ENCODE measurements at regions not wholly inside any gene's neighbourhood (a gene's known extent, or its start where the extent isn't known, plus 50 kb on each side); places are given as distances from the start of the nearest gene placed in this dataset.

- Histone ChIP-seq H3K4me1 (ENCODE audit: insufficient read depth, low read length, poor library complexity, severe bottlenecking) (peaks cover 21% of the 10 kb centered on the region), H3K4me3 (ENCODE audit: low read depth, low read length, poor library complexity, severe bottlenecking) (peak overlapping the region; percentile 87), H3K36me3 (ENCODE audit: insufficient read depth, low read length, poor library complexity, severe bottlenecking) (no peaks in the 10 kb centered on the region), H3K9me3 (ENCODE audit: low read depth, low read length, poor library complexity, severe bottlenecking) (no peaks in the 10 kb centered on the region), H3K27me3 (replicated peaks; ENCODE audit: insufficient read depth, low read depth, low read length, poor library complexity) (no peaks in the 10 kb centered on the region), H3K27ac (ENCODE audit: low read depth, low read length, poor library complexity, severe bottlenecking) (peak overlapping the region; percentile 98)
- intact Hi-C loops (cut with micrococcal nuclease; ENCODE audit: unreplicated experiment): loop anchor here (1.0 to 10.0 kb wide), 7 partner anchors 42 to 982 kb away; partner anchors contain the start of gene TRIM13
- DNase-seq (ENCODE audit: low spot score): peak; percentile 92
- ChIA-PET POLR2A (ENCODE audit: low non-redundant PET) (interaction anchor here (0.7 to 0.9 kb wide), 2 partner anchors 34 to 35 kb away, joined by 4 to 5 read pairs; no protein-coding TSS in a partner anchor), CTCF (interaction anchor here (0.7 to 1.0 kb wide), 2 partner anchors 9 to 85 kb away, joined by 5 to 7 read pairs; partner anchors contain the start of gene TRIM13)
- BruUV-seq (replicated peaks): TSS peak; percentile 72
- no peak for TF ChIP-seq EZH2 (IDR thresholded peaks at IDR 0.05; ENCODE audit: borderline replicate concordance, low read depth, low read length, poor library complexity, severe bottlenecking)
- TF ChIP-seq CTCF (conservative IDR thresholded peaks at IDR 0.05; ENCODE audit: low read depth, low read length): no peak
Measured at GRCh38 chr13:50082426-50083281, 67.4 kb downstream of the KCNRG start.

- H3K4me1 ChIP-seq (ENCODE audit: insufficient read depth, low read length, poor library complexity, severe bottlenecking): peaks cover 9% of the 10 kb centered on the region
- POLR2A ChIA-PET (ENCODE audit: low non-redundant PET): no interaction called here
- H3K27me3 ChIP-seq (replicated peaks; ENCODE audit: insufficient read depth, low read depth, low read length, poor library complexity): no peaks in the 10 kb centered on the region
- BruUV-seq (replicated peaks): no TSS peak
- no peak overlapping the region for H3K27ac ChIP-seq (ENCODE audit: low read depth, low read length, poor library complexity, severe bottlenecking)
- no peaks in the 10 kb centered on the region for H3K9me3 ChIP-seq (ENCODE audit: low read depth, low read length, poor library complexity, severe bottlenecking)
- TF ChIP-seq CTCF (conservative IDR thresholded peaks at IDR 0.05; ENCODE audit: low read depth, low read length) (peak; percentile 69), EZH2 (IDR thresholded peaks at IDR 0.05; ENCODE audit: borderline replicate concordance, low read depth, low read length, poor library complexity, severe bottlenecking) (no peak)
- intact Hi-C loops (cut with micrococcal nuclease; ENCODE audit: unreplicated experiment): loop anchor here (2.0 to 10.0 kb wide), 3 partner anchors 448 to 980 kb away; no protein-coding TSS in a partner anchor
- peak; percentile 73 for DNase-seq (ENCODE audit: low spot score)
- H3K36me3 ChIP-seq (ENCODE audit: insufficient read depth, low read length, poor library complexity, severe bottlenecking): no peaks in the 10 kb centered on the region
- CTCF ChIA-PET: no interaction called here
- peak overlapping the region; percentile 24 for H3K4me3 ChIP-seq (ENCODE audit: low read depth, low read length, poor library complexity, severe bottlenecking)
Measured at GRCh38 chr13:50085063-50085462, 69.8 kb downstream of the KCNRG start.

GRCh38 chr13:50089633-50090032 lies 74.4 kb downstream of the KCNRG start:
- no peaks in the 10 kb centered on the region for H3K27me3 ChIP-seq (replicated peaks; ENCODE audit: insufficient read depth, low read depth, low read length, poor library complexity)
- BruUV-seq (replicated peaks): no TSS peak
- intact Hi-C loops (cut with micrococcal nuclease; ENCODE audit: unreplicated experiment): loop anchor here (10.0 kb wide), 2 partner anchors 715 to 975 kb away; no protein-coding TSS in a partner anchor
- CTCF ChIA-PET: interaction anchor here (0.6 kb wide), 1 partner anchor 137 kb away, joined by 9 read pairs; no protein-coding TSS in a partner anchor
- DNase-seq (ENCODE audit: low spot score): no peak
- H3K4me1 ChIP-seq (ENCODE audit: insufficient read depth, low read length, poor library complexity, severe bottlenecking): peaks cover 10% of the 10 kb centered on the region
- H3K4me3 ChIP-seq (ENCODE audit: low read depth, low read length, poor library complexity, severe bottlenecking): no peak overlapping the region
- H3K27ac ChIP-seq (ENCODE audit: low read depth, low read length, poor library complexity, severe bottlenecking): no peak overlapping the region
- POLR2A ChIA-PET (ENCODE audit: low non-redundant PET): interaction anchor here (0.6 kb wide), 1 partner anchor 19 kb away, joined by 12 read pairs; no protein-coding TSS in a partner anchor
- TF ChIP-seq EZH2 (IDR thresholded peaks at IDR 0.05; ENCODE audit: borderline replicate concordance, low read depth, low read length, poor library complexity, severe bottlenecking) (no peak), CTCF (conservative IDR thresholded peaks at IDR 0.05; ENCODE audit: low read depth, low read length) (no peak)
- no peaks in the 10 kb centered on the region for H3K9me3 ChIP-seq (ENCODE audit: low read depth, low read length, poor library complexity, severe bottlenecking)
- H3K36me3 ChIP-seq (ENCODE audit: insufficient read depth, low read length, poor library complexity, severe bottlenecking): no peaks in the 10 kb centered on the region
